Prostate gland (tissue), 2 donors: ENCODE measurements at regions not wholly inside any gene's neighbourhood (a gene's known extent, or its start where the extent isn't known, plus 50 kb on each side); places are given as distances from the start of the nearest gene placed in this dataset.
A peak's percentile ranks its signal among the peaks of the same experiment; 100 is the strongest.

Experiments used
- DNase-seq: peaks from one replicate; pipeline ENCODE4 v3.0.0-alpha.2; 2019; ENCODE audit warnings: low spot score
- H3K27ac ChIP-seq, 2 donors: fragments of 200-600 bp; sonication (generic); 2 replicates each; pipeline ENCODE4 v1.5.1; 2017 to 2019
- H3K27me3 ChIP-seq: fragments of 200-600 bp; sonication (generic); replicated peaks from 2 replicates; pipeline ENCODE4 v1.5.1; 2019; ENCODE audit not compliant: insufficient read depth
- H3K36me3 ChIP-seq, 2 donors: fragments of 200-600 bp; sonication (generic); 1 replicate in 1 of 2; 2 replicates in 1 of 2; pipeline versions ENCODE4 v1.5.1 to v1.8.1; 2017 to 2019
- H3K4me1 ChIP-seq: fragments of 200-600 bp; sonication (generic); replicated peaks from 2 replicates; pipeline ENCODE4 v1.5.1; 2019
- H3K4me3 ChIP-seq, 2 donors: fragments of 200-600 bp; sonication (generic); 2 replicates each; pipeline ENCODE4 v1.5.1; 2017 to 2019
- H3K9me3 ChIP-seq: fragments of 200-600 bp; sonication (generic); 2 replicates; pipeline ENCODE4 v1.5.1; 2017
- POLR2A ChIP-seq: fragments of 450-650 bp; IDR thresholded peaks from one replicate; pipeline ENCODE4 v1.6.1; 2016; ENCODE audit warnings: antibody characterized with exemption, mild to moderate bottlenecking
- POLR2AphosphoS5 ChIP-seq: sonication (generic); formaldehyde crosslinking; IDR thresholded peaks from one replicate; pipeline ENCODE4 v1.6.1; 2017; ENCODE audit warnings: antibody characterized with exemption
- WGBS: methylation state at CpG from one replicate; pipeline ENCODE4 v1.1.5; 2018; 5-methylcytosine and 5-hydroxymethylcytosine counted together
- intact Hi-C: fragments of 100-400 bp; cut with DNase I; formaldehyde crosslinking; loops from one replicate; pipeline ENCODE4 v1.14.2; 2022
- TF ChIP-seq, protein P1 (sequence below), 4 experiments: fragments of 200-600 bp in 2 of 4; fragments of 450-650 bp in 2 of 4; sonication (generic) in 2 of 4; IDR thresholded peaks; 1 replicate in 3 of 4; 2 replicates in 1 of 4; pipeline ENCODE4 v1.5.1; 2016 to 2019; ENCODE audit warnings: antibody characterized with exemption in 4 of 4, mild to moderate bottlenecking in 2 of 4, moderate library complexity in 2 of 4

DNA sequence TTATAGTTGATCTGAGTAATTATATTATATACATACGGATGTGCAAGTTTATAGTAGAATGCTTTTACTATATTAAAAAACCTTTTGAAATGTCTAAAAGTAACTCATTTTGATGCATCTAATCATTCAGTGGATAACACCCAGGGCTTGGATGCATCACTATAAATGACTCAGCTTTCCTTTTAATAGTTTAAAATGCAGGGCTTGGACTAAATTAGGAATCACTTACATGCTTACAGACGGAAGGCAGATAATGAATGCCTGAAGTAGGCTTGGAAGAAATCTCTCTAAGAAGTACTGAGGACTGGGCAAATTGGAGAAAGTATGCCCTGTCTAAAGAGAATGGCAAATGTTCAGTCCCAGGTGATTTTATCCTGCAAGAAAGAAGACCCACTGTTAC, 362.5 kb upstream of the CCNH start:
- no peak for TF ChIP-seq POLR2AphosphoS5
- TF ChIP-seq, protein P1, sequence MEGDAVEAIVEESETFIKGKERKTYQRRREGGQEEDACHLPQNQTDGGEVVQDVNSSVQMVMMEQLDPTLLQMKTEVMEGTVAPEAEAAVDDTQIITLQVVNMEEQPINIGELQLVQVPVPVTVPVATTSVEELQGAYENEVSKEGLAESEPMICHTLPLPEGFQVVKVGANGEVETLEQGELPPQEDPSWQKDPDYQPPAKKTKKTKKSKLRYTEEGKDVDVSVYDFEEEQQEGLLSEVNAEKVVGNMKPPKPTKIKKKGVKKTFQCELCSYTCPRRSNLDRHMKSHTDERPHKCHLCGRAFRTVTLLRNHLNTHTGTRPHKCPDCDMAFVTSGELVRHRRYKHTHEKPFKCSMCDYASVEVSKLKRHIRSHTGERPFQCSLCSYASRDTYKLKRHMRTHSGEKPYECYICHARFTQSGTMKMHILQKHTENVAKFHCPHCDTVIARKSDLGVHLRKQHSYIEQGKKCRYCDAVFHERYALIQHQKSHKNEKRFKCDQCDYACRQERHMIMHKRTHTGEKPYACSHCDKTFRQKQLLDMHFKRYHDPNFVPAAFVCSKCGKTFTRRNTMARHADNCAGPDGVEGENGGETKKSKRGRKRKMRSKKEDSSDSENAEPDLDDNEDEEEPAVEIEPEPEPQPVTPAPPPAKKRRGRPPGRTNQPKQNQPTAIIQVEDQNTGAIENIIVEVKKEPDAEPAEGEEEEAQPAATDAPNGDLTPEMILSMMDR (IDR thresholded peaks at IDR 0.05) = no peak
- no peak for TF ChIP-seq POLR2A
- WGBS = 48% methylated on average over 2 of the region's 2 CpGs

DNA sequence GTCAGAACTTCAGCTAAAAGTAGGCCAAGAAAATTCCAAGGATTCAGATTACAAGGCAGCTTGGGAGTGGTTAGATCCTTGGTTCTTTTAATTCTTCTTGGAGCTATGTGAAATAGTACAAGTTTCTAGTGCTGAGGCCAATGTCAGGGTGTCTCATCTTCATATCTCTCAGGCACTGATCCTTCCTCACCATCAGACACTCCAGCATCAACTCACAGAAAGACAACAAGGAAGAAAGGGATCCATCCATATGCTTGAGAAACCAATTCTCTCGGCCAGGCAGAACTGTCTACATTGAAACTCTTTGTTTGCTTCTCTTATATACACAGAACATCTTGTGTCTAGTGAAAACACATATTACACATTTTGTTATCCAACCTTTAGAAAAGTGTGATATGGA, 362.1 kb upstream of the CCNH start:
- intact Hi-C loops = no loop called here

More for the DNA sequence above, 362.5 kb upstream of the CCNH start:
- Histone ChIP-seq H3K36me3 (no peaks in the 10 kb centered on the region), H3K27me3 (no peaks in the 10 kb centered on the region), H3K9me3 (no peaks in the 10 kb centered on the region), H3K4me1 (no peaks in the 10 kb centered on the region), H3K4me3 (no peak overlapping the region), H3K27ac (no peak overlapping the region)
- DNase-seq = no peak
- intact Hi-C loops = no loop called here

DNA sequence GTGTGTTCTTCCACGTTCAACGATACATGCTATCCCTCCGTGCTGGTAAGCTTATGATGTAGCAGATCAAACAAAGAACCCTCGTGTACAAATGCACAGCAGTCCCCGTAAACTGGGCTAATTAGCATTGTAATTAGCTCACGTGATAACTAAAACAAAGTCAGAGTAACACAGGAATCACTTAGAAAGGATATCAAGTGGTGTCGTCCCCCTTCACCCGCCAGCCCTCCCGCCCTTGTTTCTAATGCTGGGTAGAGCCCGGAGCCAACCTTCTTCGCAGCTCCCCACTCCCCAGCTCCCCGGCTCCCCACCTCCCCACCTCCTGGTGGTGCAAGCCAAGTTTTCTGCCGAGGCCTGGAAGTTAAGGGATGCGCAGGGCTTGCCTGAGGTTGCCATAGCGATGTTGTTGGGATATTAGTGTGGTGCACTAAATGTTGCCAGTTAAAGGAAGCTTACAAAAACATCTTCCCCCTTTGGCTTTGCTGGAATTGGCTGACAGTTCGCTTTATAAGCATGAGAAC, 357.9 kb upstream of the CCNH start:
- 24% methylated on average over 16 of the region's 16 CpGs for WGBS
- Histone ChIP-seq H3K4me1 (no peaks in the 10 kb centered on the region), H3K9me3 (no peaks in the 10 kb centered on the region), H3K4me3 (no peak overlapping the region), H3K27me3 (no peaks in the 10 kb centered on the region), H3K36me3 (no peaks in the 10 kb centered on the region), H3K27ac (no peak overlapping the region)
- intact Hi-C loops = no loop called here
- no peak for DNase-seq
- TF ChIP-seq POLR2AphosphoS5 (no peak), POLR2A (no peak)
- TF ChIP-seq, protein P1 (IDR thresholded peaks at IDR 0.05) = no peak

More for the DNA sequence above, 362.1 kb upstream of the CCNH start:
- WGBS = 50% methylated on average over 1 of the region's 1 CpG
- Histone ChIP-seq H3K27me3 (no peaks in the 10 kb centered on the region), H3K36me3 (no peaks in the 10 kb centered on the region), H3K27ac (no peak overlapping the region), H3K4me3 (no peak overlapping the region), H3K9me3 (no peaks in the 10 kb centered on the region), H3K4me1 (no peaks in the 10 kb centered on the region)
- TF ChIP-seq POLR2AphosphoS5 (peak; percentile 34), POLR2A (no peak)
- no peak for DNase-seq

DNA sequence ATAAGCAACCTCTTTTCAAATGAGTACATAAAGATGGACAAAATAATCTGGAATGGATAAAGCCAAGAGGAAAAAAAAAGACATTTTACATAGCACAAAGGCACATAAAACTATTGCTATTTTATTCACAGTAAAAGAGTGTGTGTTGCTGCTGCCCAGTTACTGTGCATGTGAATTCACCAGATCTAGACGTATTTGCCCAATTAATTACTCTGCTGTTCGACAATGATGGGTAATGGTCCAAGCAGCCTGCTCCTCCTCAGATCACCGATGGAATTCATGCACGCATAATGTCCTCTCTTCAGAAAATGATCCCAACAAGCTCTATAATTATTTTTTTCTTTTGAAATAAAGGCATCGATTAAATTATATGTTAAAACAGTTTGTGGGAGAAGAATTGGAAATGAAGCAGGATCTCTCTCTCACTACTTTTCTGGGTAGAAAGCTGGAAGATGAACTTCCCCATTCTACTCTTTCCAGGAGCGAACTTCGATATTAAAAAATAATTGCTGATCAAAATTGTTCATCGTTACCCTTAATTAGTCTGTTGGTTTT, 357.4 kb upstream of the CCNH start:
- TF ChIP-seq, protein P1 (IDR thresholded peaks at IDR 0.05) = no peak
- no peak for TF ChIP-seq POLR2A
- no peak for TF ChIP-seq POLR2AphosphoS5
- 75% methylated on average over 8 of the region's 8 CpGs for WGBS
- H3K9me3 ChIP-seq = no peaks in the 10 kb centered on the region
- no peaks in the 10 kb centered on the region for H3K4me1 ChIP-seq
- no peaks in the 10 kb centered on the region for H3K27me3 ChIP-seq
- H3K36me3 ChIP-seq = no peaks in the 10 kb centered on the region
- DNase-seq = no peak
- H3K4me3 ChIP-seq = no peak overlapping the region
- no peak overlapping the region for H3K27ac ChIP-seq
- intact Hi-C loops = no loop called here

DNA sequence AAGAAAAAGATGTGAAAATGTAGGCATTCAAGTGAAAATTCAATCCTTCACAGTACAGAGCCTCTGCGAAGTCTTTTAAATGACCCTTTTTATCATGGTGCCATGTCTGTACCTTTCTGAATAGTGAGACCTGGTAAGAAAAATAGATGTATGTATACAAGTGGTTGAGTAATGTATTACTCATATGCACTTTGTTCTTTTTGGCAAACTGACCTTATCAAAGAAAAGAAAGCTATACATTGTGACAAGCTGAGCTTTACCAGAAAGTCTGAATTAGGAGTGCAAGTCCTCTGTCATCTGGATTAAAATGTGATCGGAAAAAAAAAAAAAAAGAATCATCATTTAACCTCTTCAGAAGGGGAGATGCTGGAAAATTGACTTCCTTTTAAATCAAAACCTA, 356.4 kb upstream of the CCNH start:
- H3K27me3 ChIP-seq = no peaks in the 10 kb centered on the region
- no peaks in the 10 kb centered on the region for H3K9me3 ChIP-seq
- no peak overlapping the region for H3K4me3 ChIP-seq
- WGBS = 90% methylated on average over 2 of the region's 2 CpGs
- H3K4me1 ChIP-seq = no peaks in the 10 kb centered on the region
- TF ChIP-seq, protein P1 (IDR thresholded peaks at IDR 0.05) = no peak
- TF ChIP-seq POLR2AphosphoS5 (no peak), POLR2A (no peak)
- H3K27ac ChIP-seq = no peak overlapping the region
- DNase-seq = no peak
- no peaks in the 10 kb centered on the region for H3K36me3 ChIP-seq
- intact Hi-C loops = no loop called here
